Epithelial cell of esophagus (primary cell): ENCODE measurements at regions not wholly inside any gene's neighbourhood (a gene's known extent, or its start where the extent isn't known, plus 50 kb on each side); places are given as distances from the start of the nearest gene placed in this dataset.

Experiments used
- DNase-seq: peaks from one replicate; pipeline ENCODE4 v3.0.0; 2010; ENCODE audit warnings: low read depth
- H3K4me3 ChIP-seq: 2 replicates; pipeline ENCODE4 v1.5.1; 2011; ENCODE audit warnings: mild to moderate bottlenecking, low read length, control low read depth
- CTCF ChIP-seq: IDR thresholded peaks from 2 replicates; pipeline ENCODE4 v1.5.1; 2011; ENCODE audit warnings: low read depth, mild to moderate bottlenecking, low read length, control low read depth, inconsistent platforms; ENCODE audit not compliant: insufficient read depth; ENCODE audit errors: missing control alignments

GRCh38 chr13:99063952-99064351 lies 86.1 kb upstream of the DOCK9 start:
- DNase-seq, result no peak
- TF ChIP-seq CTCF, result no peak
- no peak overlapping the region for H3K4me3 ChIP-seq

DNA sequence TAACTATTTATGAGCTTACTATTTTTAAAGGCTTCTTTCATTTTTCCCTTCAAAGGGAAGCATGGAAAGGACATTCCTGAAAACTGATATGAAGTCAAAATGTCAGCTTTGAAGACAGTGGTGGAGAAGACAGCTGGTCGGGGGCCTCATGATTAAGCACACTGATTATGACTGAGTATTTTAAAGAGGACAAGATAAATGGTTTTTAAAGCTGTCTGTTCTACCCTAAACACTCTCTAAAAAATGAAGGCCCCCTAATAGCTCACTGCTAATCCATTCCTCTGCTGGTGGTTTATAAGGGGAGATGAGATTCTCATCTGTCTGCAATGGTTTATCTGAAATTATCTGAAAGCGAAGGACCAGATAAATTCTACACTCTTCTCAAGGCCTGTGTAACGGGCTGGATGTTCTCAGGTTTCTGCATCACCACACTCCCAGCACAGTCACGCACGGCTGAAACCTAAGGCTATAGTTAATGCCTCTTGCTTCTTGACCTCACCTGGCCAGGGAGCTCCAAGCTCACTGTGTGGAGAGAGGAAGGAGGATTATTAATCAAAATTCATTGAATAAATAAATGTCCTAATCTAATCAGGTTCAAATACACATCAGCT lies 86.9 kb upstream of the DOCK9 start:
- no peak for TF ChIP-seq CTCF
- no peak for DNase-seq
- no peak overlapping the region for H3K4me3 ChIP-seq

DNA sequence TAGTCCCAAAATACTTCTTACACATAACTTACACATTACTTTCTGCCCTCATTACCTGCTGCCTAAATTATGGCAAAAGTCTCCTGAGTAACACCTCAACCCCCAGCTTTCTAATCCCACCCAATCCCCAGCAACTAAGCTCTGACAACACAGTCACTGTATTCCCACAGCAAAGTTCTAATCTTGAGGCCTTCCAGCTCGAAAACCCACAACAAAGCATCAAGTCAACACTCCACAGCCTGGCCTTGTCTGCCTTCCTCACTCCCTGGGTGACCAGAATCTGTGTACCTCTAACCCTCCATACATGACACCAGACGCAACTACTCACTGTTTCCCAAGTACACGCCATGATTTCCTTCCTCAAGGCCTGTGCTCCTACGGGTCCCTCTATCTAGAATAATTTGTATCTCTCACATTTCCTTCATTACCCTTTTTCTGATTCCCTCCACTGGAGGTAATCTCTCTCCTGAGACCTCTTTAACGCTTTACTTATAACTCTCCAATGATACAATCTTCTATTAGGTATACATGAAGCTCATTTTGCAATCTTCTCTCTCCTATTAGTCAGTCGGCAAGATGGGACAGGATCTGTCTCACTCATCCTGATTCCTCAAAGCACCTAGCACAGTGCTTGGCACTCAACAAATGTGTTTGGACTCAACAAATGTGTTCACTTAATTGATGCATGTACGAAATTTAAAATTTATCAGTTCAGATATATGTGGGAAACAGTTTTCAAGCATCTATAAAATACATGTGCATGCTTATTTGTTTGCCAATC lies 87.6 kb upstream of the DOCK9 start:
- no peak for TF ChIP-seq CTCF
- no peak overlapping the region for H3K4me3 ChIP-seq
- DNase-seq, result peak; percentile 78

DNA sequence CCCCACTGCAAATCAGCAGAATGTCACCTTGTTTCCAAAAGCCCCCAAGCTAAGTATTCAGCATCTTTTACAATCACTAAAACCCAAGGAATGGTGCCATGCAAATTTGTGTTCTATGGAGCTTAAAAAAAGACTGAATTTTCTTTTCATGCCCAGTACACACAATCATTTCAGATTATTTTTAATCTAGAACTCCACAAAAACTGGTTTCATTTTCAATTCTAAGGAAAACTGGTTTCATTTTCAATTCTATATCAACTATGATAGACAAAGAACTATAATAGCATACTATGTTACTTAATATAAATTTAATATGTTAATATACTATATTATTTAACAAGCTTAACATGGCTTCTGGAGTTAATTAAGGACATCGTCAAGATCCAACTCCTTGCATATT lies 88.4 kb upstream of the DOCK9 start:
- TF ChIP-seq CTCF, result no peak
- H3K4me3 ChIP-seq, result no peak overlapping the region
- DNase-seq, result no peak

DNA sequence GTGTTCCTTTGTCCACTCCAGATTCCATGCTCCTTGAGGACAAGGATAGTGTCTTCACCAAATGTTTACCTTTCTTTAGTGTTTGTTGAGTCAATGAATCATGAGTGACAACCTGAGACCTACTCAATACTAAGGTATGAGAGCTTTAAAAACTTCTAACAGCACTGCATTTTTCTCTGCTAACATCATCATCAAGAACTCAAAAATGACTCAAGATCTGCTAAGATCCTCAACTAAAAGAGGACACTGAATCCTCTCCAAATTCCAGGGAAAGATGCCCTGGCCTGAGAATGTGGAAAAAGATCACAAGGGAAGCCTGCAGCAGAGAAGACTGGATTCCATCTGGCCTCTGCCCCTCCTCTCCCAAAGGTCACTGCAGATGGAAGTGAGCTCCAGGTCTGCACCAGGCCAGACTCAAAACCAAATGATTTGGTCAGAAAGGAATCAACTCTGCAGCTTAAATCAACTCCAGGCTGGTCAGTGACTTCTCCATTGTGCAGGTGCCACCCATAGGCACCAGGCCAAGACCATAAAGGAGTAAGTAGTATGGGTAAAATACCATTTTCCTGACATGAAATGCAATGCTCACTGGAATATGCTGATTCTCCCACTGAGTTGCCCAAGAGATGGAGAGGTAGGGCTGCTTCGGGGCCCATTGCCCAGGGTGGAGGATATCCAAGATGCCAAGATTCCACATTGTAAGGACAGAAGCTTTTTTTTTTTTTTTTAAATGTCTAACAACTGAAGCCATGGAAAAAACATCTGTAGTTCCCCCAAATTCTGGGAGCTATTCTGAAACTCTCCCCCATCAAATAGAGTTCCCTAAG lies 89.5 kb upstream of the DOCK9 start:
- TF ChIP-seq CTCF, result no peak
- no peak overlapping the region for H3K4me3 ChIP-seq
- peak; percentile 92 for DNase-seq

DNA sequence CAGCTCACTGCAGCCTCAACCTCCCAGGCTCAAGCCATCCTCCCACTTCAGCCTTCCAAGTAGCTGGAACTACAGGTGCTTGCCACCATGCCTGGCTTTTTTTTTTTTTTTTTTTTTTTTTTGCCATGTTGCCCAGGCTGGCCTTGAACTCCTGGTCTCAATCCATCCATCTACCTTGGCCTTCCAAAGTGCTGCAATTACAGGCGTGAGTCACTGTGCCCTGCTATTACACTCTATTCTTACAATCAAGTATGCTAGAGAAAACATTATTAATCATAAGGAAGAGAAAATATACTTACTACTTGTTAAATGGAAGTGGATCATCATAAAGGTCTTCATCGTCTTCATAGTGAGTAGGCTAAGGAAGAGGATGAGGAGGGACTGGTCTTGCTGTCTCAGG lies 93.3 kb upstream of the DOCK9 start:
- no peak overlapping the region for H3K4me3 ChIP-seq
- DNase-seq, result no peak

More for the DNA sequence above, 93.3 kb upstream of the DOCK9 start:
- TF ChIP-seq CTCF, result no peak
